ENCODE measurements at regions not wholly inside any gene's neighbourhood (a gene's known extent, or its start where the extent isn't known, plus 50 kb on each side); places are given as distances from the start of the nearest gene placed in this dataset. TPM values are rescaled to one million over a fixed set of nuclear protein-coding genes. Genes with fewer than 3 reads are reported as not detected.
"Not testable (repeated sequence)": the region's sequence is repeated elsewhere in the genome, so short reads cannot be mapped to it uniquely, and the experiment has no call there.

DNA sequence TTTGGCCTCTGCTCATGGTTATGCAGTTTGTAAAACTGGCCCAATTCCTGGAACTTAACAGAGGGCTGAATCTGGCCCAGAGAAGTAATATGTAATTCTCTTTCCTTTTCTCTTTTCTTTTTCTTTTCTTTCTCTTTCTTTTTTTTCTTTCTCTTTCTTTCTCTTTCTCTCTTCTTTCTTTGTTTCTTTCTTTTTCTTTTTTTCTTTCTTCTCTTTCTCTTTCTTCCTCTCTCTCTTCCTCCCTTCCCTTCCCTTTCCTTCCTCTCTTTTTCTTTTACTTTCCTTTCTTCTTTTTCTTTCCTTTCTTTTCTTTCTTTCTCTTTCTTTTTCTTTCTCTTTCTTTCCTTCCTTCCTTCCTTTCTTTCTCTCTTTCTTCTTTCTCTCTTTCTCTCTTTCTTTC, 88.8 kb upstream of the SLITRK5 start:
- no peaks in the 10 kb centered on the region for H3K27me3 ChIP-seq (replicated peaks; ENCODE audit: insufficient read depth)
- H3K79me2 ChIP-seq (ENCODE audit: insufficient read depth), result no peaks in the 10 kb centered on the region
- no peaks in the 10 kb centered on the region for H3K9me3 ChIP-seq (ENCODE audit: low read depth)
- no peaks in the 10 kb centered on the region for H3K4me1 ChIP-seq (ENCODE audit: insufficient read depth)
- H3K36me3 ChIP-seq (ENCODE audit: low read depth), result no peaks in the 10 kb centered on the region
- TF ChIP-seq EZH2phosphoT487 (IDR thresholded peaks at IDR 0.05; ENCODE audit: insufficient read depth, low read depth), result no peak
- TF ChIP-seq EZH2 (IDR thresholded peaks at IDR 0.05; ENCODE audit: insufficient read depth, poor library complexity, severe bottlenecking), result no peak
- no peak overlapping the region for H3K4me2 ChIP-seq (ENCODE audit: unreplicated experiment)
- no peaks in the 10 kb centered on the region for H4K20me1 ChIP-seq (ENCODE audit: insufficient read depth)
- no peak overlapping the region for H3K9ac ChIP-seq
- in situ Hi-C loops (cut with MboI), result no loop called here
- H3K9me2 ChIP-seq (ENCODE audit: insufficient read depth), result no peaks in the 10 kb centered on the region
- DNase-seq, result no peak
- no peak overlapping the region for H3K4me3 ChIP-seq
- no peaks in the 10 kb centered on the region for H3F3A ChIP-seq (ENCODE audit: insufficient read depth)
- no peak overlapping the region for H2AFZ ChIP-seq
- no peak overlapping the region for H3K27ac ChIP-seq

GRCh38 chr13:87590518-87590917, 80.7 kb upstream of the SLITRK5 start:
- DNase-seq, result no peak
- in situ Hi-C loops (cut with MboI), result no loop called here
- Histone ChIP-seq H3K4me1 (ENCODE audit: insufficient read depth) (no peaks in the 10 kb centered on the region), H3K9me3 (ENCODE audit: low read depth) (no peaks in the 10 kb centered on the region), H3K27me3 (replicated peaks; ENCODE audit: insufficient read depth) (no peaks in the 10 kb centered on the region), H4K20me1 (ENCODE audit: insufficient read depth) (no peaks in the 10 kb centered on the region), H3K4me2 (ENCODE audit: unreplicated experiment) (no peak overlapping the region), H3K9ac (no peak overlapping the region), H3K36me3 (ENCODE audit: low read depth) (no peaks in the 10 kb centered on the region), H3K27ac (no peak overlapping the region), H3F3A (ENCODE audit: insufficient read depth) (no peaks in the 10 kb centered on the region), H3K79me2 (ENCODE audit: insufficient read depth) (no peaks in the 10 kb centered on the region), H3K4me3 (no peak overlapping the region), H3K9me2 (ENCODE audit: insufficient read depth) (no peaks in the 10 kb centered on the region), H2AFZ (no peak overlapping the region)
- no peak for TF ChIP-seq EZH2 (IDR thresholded peaks at IDR 0.05; ENCODE audit: insufficient read depth, poor library complexity, severe bottlenecking)
- no peak for TF ChIP-seq EZH2phosphoT487 (IDR thresholded peaks at IDR 0.05; ENCODE audit: insufficient read depth, low read depth)
- 30 to 47% methylated on average over 1 of the region's 1 CpG for WGBS, 2 experiments (ENCODE audit: low coverage in 1 of 2, low lambda C conversion rate in 2 of 2, missing lambda C conversion rate in 2 of 2)

GRCh38 chr13:87604437-87604836, 66.7 kb upstream of the SLITRK5 start:
- in situ Hi-C loops (cut with MboI); H3K9me2 ChIP-seq (ENCODE audit: insufficient read depth); H3K9me3 ChIP-seq (ENCODE audit: low read depth); H3K4me1 ChIP-seq (ENCODE audit: insufficient read depth); H3K36me3 ChIP-seq (ENCODE audit: low read depth); H3K4me3 ChIP-seq; H3K79me2 ChIP-seq (ENCODE audit: insufficient read depth); H2AFZ ChIP-seq; H3K9ac ChIP-seq; H3K4me2 ChIP-seq (ENCODE audit: unreplicated experiment); H3K27me3 ChIP-seq (replicated peaks; ENCODE audit: insufficient read depth); H4K20me1 ChIP-seq (ENCODE audit: insufficient read depth); H3K27ac ChIP-seq; DNase-seq; H3F3A ChIP-seq (ENCODE audit: insufficient read depth): not testable (repeated sequence)
- WGBS, 2 experiments (ENCODE audit: low coverage in 1 of 2, low lambda C conversion rate in 2 of 2, missing lambda C conversion rate in 2 of 2), result 10 to 25% methylated on average over 2 of the region's 2 CpGs

- Histone ChIP-seq H3K27me3 (replicated peaks; ENCODE audit: insufficient read depth) (no peaks in the 10 kb centered on the region), H3K27ac (no peak overlapping the region), H3K9me3 (ENCODE audit: low read depth) (no peaks in the 10 kb centered on the region), H3K4me1 (ENCODE audit: insufficient read depth) (no peaks in the 10 kb centered on the region), H3K9ac (no peak overlapping the region), H3K4me2 (ENCODE audit: unreplicated experiment) (no peak overlapping the region), H4K20me1 (ENCODE audit: insufficient read depth) (no peaks in the 10 kb centered on the region), H3K79me2 (ENCODE audit: insufficient read depth) (no peaks in the 10 kb centered on the region), H3K9me2 (ENCODE audit: insufficient read depth) (no peaks in the 10 kb centered on the region), H3K36me3 (ENCODE audit: low read depth) (no peaks in the 10 kb centered on the region), H2AFZ (no peak overlapping the region), H3K4me3 (no peak overlapping the region), H3F3A (ENCODE audit: insufficient read depth) (no peaks in the 10 kb centered on the region)
- no peak for DNase-seq
- no peak for TF ChIP-seq EZH2phosphoT487 (IDR thresholded peaks at IDR 0.05; ENCODE audit: insufficient read depth, low read depth)
- no peak for TF ChIP-seq EZH2 (IDR thresholded peaks at IDR 0.05; ENCODE audit: insufficient read depth, poor library complexity, severe bottlenecking)
- 2 to 4% methylated on average over 2 of the region's 2 CpGs for WGBS, 2 experiments (ENCODE audit: low coverage in 1 of 2, low lambda C conversion rate in 2 of 2, missing lambda C conversion rate in 2 of 2)
- in situ Hi-C loops (cut with MboI), result no loop called here
Measured at GRCh38 chr13:87607266-87607665, 63.9 kb upstream of the SLITRK5 start.

- H3K4me3 ChIP-seq, result no peak overlapping the region
- H3K27ac ChIP-seq, result no peak overlapping the region
- WGBS, 2 experiments (ENCODE audit: low coverage in 1 of 2, low lambda C conversion rate in 2 of 2, missing lambda C conversion rate in 2 of 2), result 37 to 44% methylated on average over 2 of the region's 2 CpGs
- TF ChIP-seq EZH2 (IDR thresholded peaks at IDR 0.05; ENCODE audit: insufficient read depth, poor library complexity, severe bottlenecking), result no peak
- no peak for TF ChIP-seq EZH2phosphoT487 (IDR thresholded peaks at IDR 0.05; ENCODE audit: insufficient read depth, low read depth)
- H3K9me2 ChIP-seq (ENCODE audit: insufficient read depth), result no peaks in the 10 kb centered on the region
- H2AFZ ChIP-seq, result no peak overlapping the region
- no peak overlapping the region for H3K9ac ChIP-seq
- no peaks in the 10 kb centered on the region for H3K79me2 ChIP-seq (ENCODE audit: insufficient read depth)
- H4K20me1 ChIP-seq (ENCODE audit: insufficient read depth), result no peaks in the 10 kb centered on the region
- no peaks in the 10 kb centered on the region for H3K9me3 ChIP-seq (ENCODE audit: low read depth)
- H3K4me1 ChIP-seq (ENCODE audit: insufficient read depth), result no peaks in the 10 kb centered on the region
- H3K27me3 ChIP-seq (replicated peaks; ENCODE audit: insufficient read depth), result no peaks in the 10 kb centered on the region
- H3K4me2 ChIP-seq (ENCODE audit: unreplicated experiment), result no peak overlapping the region
- DNase-seq, result no peak
- in situ Hi-C loops (cut with MboI), result no loop called here
- no peaks in the 10 kb centered on the region for H3F3A ChIP-seq (ENCODE audit: insufficient read depth)
- no peaks in the 10 kb centered on the region for H3K36me3 ChIP-seq (ENCODE audit: low read depth)
Measured at GRCh38 chr13:87614276-87614675, 56.9 kb upstream of the SLITRK5 start.

Small RNA genes in the stretch of these regions (small RNA-seq; reads per million reads assigned to genes)
- not detected for gene UBBP5 (ENCODE audit: low read depth, low replicate concordance)

All from GM23248 (cell line).